ENCODE measurements at regions not wholly inside any gene's neighbourhood (a gene's known extent, or its start where the extent isn't known, plus 50 kb on each side); places are given as distances from the start of the nearest gene placed in this dataset.

GRCh38 chr3:137906985-137907649 lies 102.8 kb upstream of the CLDN18 start:
- Histone ChIP-seq H3K9me3 (peaks cover 0 to 3% (median 0%) of the 10 kb centered on the region in 3 donors), H3K4me1 (no peaks in the 10 kb centered on the region), H3K27me3 (no peaks in the 10 kb centered on the region), H3K27ac (no peak overlapping the region), H3K4me3 (no peak overlapping the region), H3K36me3 (no peaks in the 10 kb centered on the region)
- TF ChIP-seq POLR2A (IDR thresholded peaks at IDR 0.05), result no peak
- TF ChIP-seq CTCF (IDR thresholded peaks at IDR 0.05), result no peak
- DNase-seq, result no peak
- WGBS, 2 donors, result 83 to 88% methylated on average over 7 to 10 of the region's 10 CpGs
- intact Hi-C loops (cut with DNase I), result no loop called here

- H3K4me1 ChIP-seq, result no peaks in the 10 kb centered on the region
- WGBS, 2 donors, result 71 to 74% methylated on average over 4 of the region's 4 CpGs
- DNase-seq, result no peak
- no peaks in the 10 kb centered on the region for H3K36me3 ChIP-seq
- no peak overlapping the region for H3K4me3 ChIP-seq
- no peaks in the 10 kb centered on the region for H3K27me3 ChIP-seq
- TF ChIP-seq POLR2A (IDR thresholded peaks at IDR 0.05) (no peak), CTCF (IDR thresholded peaks at IDR 0.05) (no peak)
- intact Hi-C loops (cut with DNase I), result no loop called here
- no peak overlapping the region for H3K27ac ChIP-seq
- H3K9me3 ChIP-seq, result no peaks in the 10 kb centered on the region
Observed at GRCh38 chr3:137924628-137925027, 85.3 kb upstream of the CLDN18 start.

- H3K4me3 ChIP-seq, result no peak overlapping the region
- no peak overlapping the region for H3K27ac ChIP-seq
- H3K27me3 ChIP-seq, result no peaks in the 10 kb centered on the region
- TF ChIP-seq POLR2A (IDR thresholded peaks at IDR 0.05) (no peak), CTCF (IDR thresholded peaks at IDR 0.05) (no peak)
- H3K36me3 ChIP-seq, result no peaks in the 10 kb centered on the region
- DNase-seq, result no peak
- no peaks in the 10 kb centered on the region for H3K9me3 ChIP-seq
- no peaks in the 10 kb centered on the region for H3K4me1 ChIP-seq
- intact Hi-C loops (cut with DNase I), result no loop called here
- 74 to 77% methylated on average over 5 of the region's 5 CpGs for WGBS, 2 donors
Observed at GRCh38 chr3:137925080-137925479, 84.9 kb upstream of the CLDN18 start.

DNA sequence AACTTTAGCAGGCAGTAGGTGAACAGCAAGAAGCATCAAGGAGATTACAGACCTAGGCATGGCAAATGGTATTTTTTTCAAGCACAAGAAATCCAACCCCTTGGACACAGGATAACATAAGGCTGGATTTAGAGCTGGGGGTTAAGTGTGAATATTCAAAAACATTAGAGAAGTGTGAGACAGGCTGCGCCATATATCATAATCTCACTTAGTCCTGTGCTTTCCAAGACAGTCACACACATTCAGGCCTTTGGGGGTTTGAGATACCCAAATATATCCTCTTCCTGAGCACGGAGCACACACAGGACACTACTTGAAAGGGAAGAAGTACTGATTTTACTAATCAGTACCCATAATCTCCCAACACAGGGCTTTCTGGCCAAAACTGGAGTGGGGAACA lies 83.0 kb upstream of the CLDN18 start:
- no peaks in the 10 kb centered on the region for H3K4me1 ChIP-seq
- no peaks in the 10 kb centered on the region for H3K36me3 ChIP-seq
- no peak for DNase-seq
- TF ChIP-seq POLR2A (IDR thresholded peaks at IDR 0.05), result no peak
- TF ChIP-seq CTCF (IDR thresholded peaks at IDR 0.05), result no peak
- H3K27ac ChIP-seq, result no peak overlapping the region
- no peaks in the 10 kb centered on the region for H3K9me3 ChIP-seq
- no peaks in the 10 kb centered on the region for H3K27me3 ChIP-seq
- intact Hi-C loops (cut with DNase I), result no loop called here
- 73 to 86% methylated on average over 2 of the region's 2 CpGs for WGBS, 2 donors
- H3K4me3 ChIP-seq, result no peak overlapping the region

- intact Hi-C loops (cut with DNase I), result no loop called here
- Histone ChIP-seq H3K36me3 (no peaks in the 10 kb centered on the region), H3K27ac (no peak overlapping the region), H3K27me3 (no peaks in the 10 kb centered on the region), H3K4me3 (no peak overlapping the region), H3K9me3 (no peaks in the 10 kb centered on the region), H3K4me1 (no peaks in the 10 kb centered on the region)
- 63 to 65% methylated on average over 3 of the region's 3 CpGs for WGBS, 2 donors
- DNase-seq, result no peak
- TF ChIP-seq CTCF (IDR thresholded peaks at IDR 0.05) (no peak), POLR2A (IDR thresholded peaks at IDR 0.05) (no peak)
Observed at GRCh38 chr3:137930976-137931375, 79.0 kb upstream of the CLDN18 start.
